Activated CD4-positive, alpha-beta T cell treated with anti-CD3 and anti-CD28 coated beads, Interleukin-2, amount 10 ng/mL, durations not matched to agents 24 days and 14 days (primary cell): ENCODE measurements at regions not wholly inside any gene's neighbourhood (a gene's known extent, or its start where the extent isn't known, plus 50 kb on each side); places are given as distances from the start of the nearest gene placed in this dataset.

ENCODE experiments used
- DNase-seq: peaks from one replicate; pipeline ENCODE4 v3.0.0; 2022
- H3K27ac Mint-ChIP-seq: one replicate; pipeline ENCODE4 v1.8.0; 2022; ENCODE audit warnings: mild to moderate bottlenecking, mixed read lengths
- H3K27me3 Mint-ChIP-seq: one replicate; pipeline ENCODE4 v1.8.0; 2022; ENCODE audit warnings: mixed read lengths
- H3K36me3 Mint-ChIP-seq: one replicate; pipeline ENCODE4 v1.8.0; 2022; ENCODE audit warnings: low read depth, mild to moderate bottlenecking, mixed read lengths
- H3K4me1 Mint-ChIP-seq: one replicate; pipeline ENCODE4 v1.8.0; 2021; ENCODE audit warnings: mixed read lengths
- H3K4me3 Mint-ChIP-seq: one replicate; pipeline ENCODE4 v1.8.0; 2022; ENCODE audit warnings: mild to moderate bottlenecking, moderate library complexity, mixed read lengths
- H3K9me3 Mint-ChIP-seq: one replicate; pipeline ENCODE4 v1.8.0; 2021; ENCODE audit warnings: mixed read lengths
- intact Hi-C: fragments of 100-400 bp; cut with micrococcal nuclease; formaldehyde crosslinking; loops from one replicate; pipeline ENCODE4 v1.15.1; 2023

GRCh38 chr5:120382833-120383232 is 81.3 kb upstream of the PRR16 start:
- Mint-ChIP-seq H3K27ac (no peak overlapping the region), H3K36me3 (no peaks in the 10 kb centered on the region), H3K4me3 (no peak overlapping the region), H3K4me1 (peaks cover 4% of the 10 kb centered on the region), H3K9me3 (peaks cover 8% of the 10 kb centered on the region), H3K27me3 (no peaks in the 10 kb centered on the region)
- DNase-seq = no peak
- intact Hi-C loops = no loop called here

GRCh38 chr5:120386981-120387380 is 77.1 kb upstream of the PRR16 start:
- H3K27me3 Mint-ChIP-seq = no peaks in the 10 kb centered on the region
- intact Hi-C loops = no loop called here
- peaks cover 12% of the 10 kb centered on the region for H3K4me1 Mint-ChIP-seq
- no peak overlapping the region for H3K4me3 Mint-ChIP-seq
- no peak overlapping the region for H3K27ac Mint-ChIP-seq
- no peak for DNase-seq
- H3K36me3 Mint-ChIP-seq = no peaks in the 10 kb centered on the region
- H3K9me3 Mint-ChIP-seq = no peaks in the 10 kb centered on the region

GRCh38 chr5:120388016-120388781 is 75.9 kb upstream of the PRR16 start:
- H3K9me3 Mint-ChIP-seq = no peaks in the 10 kb centered on the region
- no peaks in the 10 kb centered on the region for H3K36me3 Mint-ChIP-seq
- peak overlapping the region; percentile 23 for H3K4me3 Mint-ChIP-seq
- H3K27ac Mint-ChIP-seq = peak overlapping the region; percentile 42
- intact Hi-C loops = no loop called here
- no peak for DNase-seq
- H3K4me1 Mint-ChIP-seq = peaks cover 12% of the 10 kb centered on the region
- no peaks in the 10 kb centered on the region for H3K27me3 Mint-ChIP-seq

GRCh38 chr5:120394259-120394658 is 69.8 kb upstream of the PRR16 start:
- intact Hi-C loops = no loop called here
- H3K36me3 Mint-ChIP-seq = no peaks in the 10 kb centered on the region
- H3K9me3 Mint-ChIP-seq = peaks cover 9% of the 10 kb centered on the region
- no peaks in the 10 kb centered on the region for H3K4me1 Mint-ChIP-seq
- no peak overlapping the region for H3K4me3 Mint-ChIP-seq
- DNase-seq = no peak
- H3K27ac Mint-ChIP-seq = no peak overlapping the region
- H3K27me3 Mint-ChIP-seq = peaks cover 8% of the 10 kb centered on the region

GRCh38 chr5:120396186-120396585 is 67.9 kb upstream of the PRR16 start:
- Mint-ChIP-seq H3K9me3 (peaks cover 9% of the 10 kb centered on the region), H3K4me1 (no peaks in the 10 kb centered on the region), H3K36me3 (no peaks in the 10 kb centered on the region), H3K27me3 (peaks cover 8% of the 10 kb centered on the region), H3K4me3 (no peak overlapping the region), H3K27ac (no peak overlapping the region)
- intact Hi-C loops = no loop called here
- no peak for DNase-seq

- intact Hi-C loops = no loop called here
- no peak overlapping the region for H3K27ac Mint-ChIP-seq
- peaks cover 5% of the 10 kb centered on the region for H3K9me3 Mint-ChIP-seq
- H3K27me3 Mint-ChIP-seq = peaks cover 5% of the 10 kb centered on the region
- H3K4me1 Mint-ChIP-seq = no peaks in the 10 kb centered on the region
- no peak for DNase-seq
- no peaks in the 10 kb centered on the region for H3K36me3 Mint-ChIP-seq
- H3K4me3 Mint-ChIP-seq = no peak overlapping the region
Observed at GRCh38 chr5:120400356-120400755, 63.7 kb upstream of the PRR16 start.

GRCh38 chr5:120402606-120403005 is 61.5 kb upstream of the PRR16 start:
- peaks cover 5% of the 10 kb centered on the region for H3K9me3 Mint-ChIP-seq
- no peak overlapping the region for H3K27ac Mint-ChIP-seq
- intact Hi-C loops = no loop called here
- DNase-seq = no peak
- H3K4me3 Mint-ChIP-seq = no peak overlapping the region
- peaks cover 2% of the 10 kb centered on the region for H3K4me1 Mint-ChIP-seq
- no peaks in the 10 kb centered on the region for H3K27me3 Mint-ChIP-seq
- no peaks in the 10 kb centered on the region for H3K36me3 Mint-ChIP-seq

GRCh38 chr5:120405286-120405864 is 58.7 kb upstream of the PRR16 start:
- H3K4me3 Mint-ChIP-seq = no peak overlapping the region
- H3K4me1 Mint-ChIP-seq = peaks cover 2% of the 10 kb centered on the region
- H3K36me3 Mint-ChIP-seq = no peaks in the 10 kb centered on the region
- no peaks in the 10 kb centered on the region for H3K9me3 Mint-ChIP-seq
- no peak overlapping the region for H3K27ac Mint-ChIP-seq
- no peak for DNase-seq
- intact Hi-C loops = no loop called here
- no peaks in the 10 kb centered on the region for H3K27me3 Mint-ChIP-seq

GRCh38 chr5:120405923-120406322 is 58.2 kb upstream of the PRR16 start:
- no peak overlapping the region for H3K4me3 Mint-ChIP-seq
- no peaks in the 10 kb centered on the region for H3K9me3 Mint-ChIP-seq
- no peaks in the 10 kb centered on the region for H3K36me3 Mint-ChIP-seq
- intact Hi-C loops = no loop called here
- H3K27ac Mint-ChIP-seq = no peak overlapping the region
- H3K4me1 Mint-ChIP-seq = peaks cover 2% of the 10 kb centered on the region
- H3K27me3 Mint-ChIP-seq = no peaks in the 10 kb centered on the region
- DNase-seq = no peak

- no peaks in the 10 kb centered on the region for H3K27me3 Mint-ChIP-seq
- intact Hi-C loops = no loop called here
- H3K4me1 Mint-ChIP-seq = no peaks in the 10 kb centered on the region
- no peaks in the 10 kb centered on the region for H3K9me3 Mint-ChIP-seq
- DNase-seq = no peak
- H3K36me3 Mint-ChIP-seq = no peaks in the 10 kb centered on the region
- no peak overlapping the region for H3K27ac Mint-ChIP-seq
- no peak overlapping the region for H3K4me3 Mint-ChIP-seq
Observed at GRCh38 chr5:120413686-120414085, 50.4 kb upstream of the PRR16 start.
